HG02840 (cell line): ENCODE measurements at regions not wholly inside any gene's neighbourhood (a gene's known extent, or its start where the extent isn't known, plus 50 kb on each side); places are given as distances from the start of the nearest gene placed in this dataset.

Source experiments
- ATAC-seq: cut with Tn5 transposase; IDR thresholded peaks from one replicate; pipeline ENCODE4 v1.9.1; 2021; ENCODE audit warnings: mild to moderate bottlenecking, moderate library complexity, moderate number of reproducible peaks; ENCODE audit not compliant: unreplicated experiment, low FRiP score

GRCh38 chr3:157819270-157820156, 286.7 kb downstream of the SHOX2 start:
- no peak for ATAC-seq

- ATAC-seq, result no peak
These were observed 289.3 kb downstream of the SHOX2 start for GRCh38 chr3:157816896-157817295.

GRCh38 chr3:157816296-157816695, 289.9 kb downstream of the SHOX2 start:
- no peak for ATAC-seq

GRCh38 chr3:157815739-157816138, 290.5 kb downstream of the SHOX2 start:
- ATAC-seq, result no peak

GRCh38 chr3:157810924-157811718, 295.1 kb downstream of the SHOX2 start:
- ATAC-seq, result no peak

- ATAC-seq, result no peak
These were observed 298.9 kb downstream of the SHOX2 start for GRCh38 chr3:157807280-157807679.

- ATAC-seq, result no peak
These were observed 300.7 kb downstream of the SHOX2 start for GRCh38 chr3:157805538-157805937.

GRCh38 chr3:157794771-157795170, 291.6 kb upstream of the VEPH1 start:
- no peak for ATAC-seq

- no peak for ATAC-seq
These were observed 290.5 kb upstream of the VEPH1 start for GRCh38 chr3:157793745-157794144.

GRCh38 chr3:157789162-157789561, 285.9 kb upstream of the VEPH1 start:
- ATAC-seq, result no peak

- ATAC-seq, result no peak
These were observed 283.4 kb upstream of the VEPH1 start for GRCh38 chr3:157786618-157787017.

GRCh38 chr3:157786211-157786610, 283.0 kb upstream of the VEPH1 start:
- ATAC-seq, result no peak

GRCh38 chr3:157785102-157785826, 282.0 kb upstream of the VEPH1 start:
- ATAC-seq, result no peak

GRCh38 chr3:157782236-157782635, 279.0 kb upstream of the VEPH1 start:
- no peak for ATAC-seq

GRCh38 chr3:157776861-157777260, 273.6 kb upstream of the VEPH1 start:
- no peak for ATAC-seq

GRCh38 chr3:157775446-157775845, 272.2 kb upstream of the VEPH1 start:
- ATAC-seq, result no peak

- ATAC-seq, result no peak
These were observed 266.2 kb upstream of the VEPH1 start for GRCh38 chr3:157769378-157769777.

- ATAC-seq, result no peak
These were observed 264.4 kb upstream of the VEPH1 start for GRCh38 chr3:157767607-157768006.

- ATAC-seq, result no peak
These were observed 260.4 kb upstream of the VEPH1 start for GRCh38 chr3:157763644-157764043.

GRCh38 chr3:157759311-157759710, 256.1 kb upstream of the VEPH1 start:
- ATAC-seq, result no peak

GRCh38 chr3:157755233-157755632, 252.0 kb upstream of the VEPH1 start:
- ATAC-seq, result no peak
